SK-N-SH (cell line): ENCODE measurements at regions not wholly inside any gene's neighbourhood (a gene's known extent, or its start where the extent isn't known, plus 50 kb on each side); places are given as distances from the start of the nearest gene placed in this dataset.

Experiments used
- CTCF ChIP-seq: fragments of 200-600 bp; sonication (generic); IDR thresholded peaks from 2 replicates; pipeline ENCODE4 v1.6.1; 2017; ENCODE audit warnings: antibody characterized with exemption, mild to moderate bottlenecking, moderate library complexity
- ELF1 ChIP-seq: IDR thresholded peaks from 2 replicates; pipeline ENCODE4 v1.4.0; 2012
- EZH2phosphoT487 ChIP-seq: fragments of 200-600 bp; sonication (generic); IDR thresholded peaks from 2 replicates; pipeline ENCODE4 v1.6.1; 2017; ENCODE audit warnings: low read depth, mixed run types, mild to moderate bottlenecking, antibody characterized with exemption, moderate library complexity, borderline replicate concordance
- FOXJ3 ChIP-seq: sonication (generic); formaldehyde crosslinking; IDR thresholded peaks from 2 replicates; pipeline ENCODE4 v1.5.1; 2020; ENCODE audit warnings: mild to moderate bottlenecking, missing genetic modification reagents
- FOXM1 ChIP-seq: IDR thresholded peaks from 2 replicates; pipeline ENCODE4 v1.4.0; 2012; ENCODE audit warnings: low read depth, mild to moderate bottlenecking
- GABPA ChIP-seq: IDR thresholded peaks from 2 replicates; pipeline ENCODE4 v1.4.0; 2012; ENCODE audit warnings: low read depth, mild to moderate bottlenecking
- POLR2AphosphoS5 ChIP-seq: IDR thresholded peaks from 2 replicates; pipeline ENCODE4 v1.6.1; 2012; ENCODE audit warnings: low read depth, low read length

- TF ChIP-seq CTCF (no peak), ELF1 (no peak), EZH2phosphoT487 (no peak), GABPA (no peak), FOXM1 (no peak), POLR2AphosphoS5 (no peak), FOXJ3 (CRISPR knock-in tag) (no peak)
These were observed 90.4 kb upstream of the NDP start for GRCh38 chrX:44063606-44064005.
